ENCODE measurements at regions not wholly inside any gene's neighbourhood (a gene's known extent, or its start where the extent isn't known, plus 50 kb on each side); places are given as distances from the start of the nearest gene placed in this dataset.
A peak's percentile ranks its signal among the peaks of the same experiment; 100 is the strongest.
"Not testable (repeated sequence)": the region's sequence is repeated elsewhere in the genome, so short reads cannot be mapped to it uniquely, and the experiment has no call there.

DNA sequence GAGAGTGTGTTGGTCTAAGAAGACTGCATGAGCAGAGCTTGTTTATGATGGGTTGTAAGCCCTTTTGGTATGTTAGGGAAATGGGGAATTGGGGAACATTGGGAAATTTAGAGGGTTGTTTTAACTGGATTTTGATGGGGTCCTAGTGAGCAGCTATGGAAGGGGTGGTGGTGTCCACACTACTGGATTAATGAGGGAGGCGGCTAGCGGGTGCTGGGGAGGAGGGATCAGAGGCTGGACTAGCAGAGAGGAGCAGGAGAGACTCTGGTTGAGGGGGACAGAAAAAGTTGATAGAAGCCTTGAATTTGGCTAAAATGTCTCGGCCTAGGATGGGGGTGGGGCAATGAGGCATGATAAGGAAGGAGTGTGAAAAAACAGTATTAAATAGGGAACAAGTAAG is 1369.1 kb downstream of the UQCRFS1 start:
- DNase-seq (ENCODE audit: low read depth in 2 of 2) = no peak
- H3K4me3 ChIP-seq (replicated peaks in 1 of 2; ENCODE audit: low read depth in 2 of 2, low read length in 2 of 2) = no peak overlapping the region
- TF ChIP-seq, protein P1, sequence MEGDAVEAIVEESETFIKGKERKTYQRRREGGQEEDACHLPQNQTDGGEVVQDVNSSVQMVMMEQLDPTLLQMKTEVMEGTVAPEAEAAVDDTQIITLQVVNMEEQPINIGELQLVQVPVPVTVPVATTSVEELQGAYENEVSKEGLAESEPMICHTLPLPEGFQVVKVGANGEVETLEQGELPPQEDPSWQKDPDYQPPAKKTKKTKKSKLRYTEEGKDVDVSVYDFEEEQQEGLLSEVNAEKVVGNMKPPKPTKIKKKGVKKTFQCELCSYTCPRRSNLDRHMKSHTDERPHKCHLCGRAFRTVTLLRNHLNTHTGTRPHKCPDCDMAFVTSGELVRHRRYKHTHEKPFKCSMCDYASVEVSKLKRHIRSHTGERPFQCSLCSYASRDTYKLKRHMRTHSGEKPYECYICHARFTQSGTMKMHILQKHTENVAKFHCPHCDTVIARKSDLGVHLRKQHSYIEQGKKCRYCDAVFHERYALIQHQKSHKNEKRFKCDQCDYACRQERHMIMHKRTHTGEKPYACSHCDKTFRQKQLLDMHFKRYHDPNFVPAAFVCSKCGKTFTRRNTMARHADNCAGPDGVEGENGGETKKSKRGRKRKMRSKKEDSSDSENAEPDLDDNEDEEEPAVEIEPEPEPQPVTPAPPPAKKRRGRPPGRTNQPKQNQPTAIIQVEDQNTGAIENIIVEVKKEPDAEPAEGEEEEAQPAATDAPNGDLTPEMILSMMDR (IDR thresholded peaks at IDR 0.05; ENCODE audit: low read depth, low read length) = no peak

DNA sequence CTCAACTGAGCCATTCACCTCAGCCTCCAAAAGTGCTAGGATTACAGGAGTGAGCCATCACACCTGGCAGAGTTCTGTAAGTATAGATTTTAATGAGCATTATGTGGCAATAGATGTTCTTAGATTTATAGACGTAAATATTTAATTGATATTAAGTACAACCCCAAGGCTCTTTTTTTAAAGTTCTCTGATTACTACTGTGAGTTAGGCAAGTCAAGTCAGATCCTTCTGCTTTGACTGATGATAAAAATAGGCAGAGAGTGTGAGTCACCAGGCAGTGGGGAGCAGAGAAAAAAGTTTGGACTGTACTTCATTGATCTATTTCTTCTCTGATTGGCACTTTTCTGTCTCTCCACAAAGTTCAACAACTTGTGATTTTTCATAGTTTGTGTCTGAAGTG is 1379.9 kb downstream of the UQCRFS1 start:
- TF ChIP-seq, protein P1 (IDR thresholded peaks at IDR 0.05; ENCODE audit: low read depth, low read length) = no peak
- no peak overlapping the region for H3K4me3 ChIP-seq (replicated peaks in 1 of 2; ENCODE audit: low read depth in 2 of 2, low read length in 2 of 2)
- peak in 1 of 2 donors; percentile 7 for DNase-seq (ENCODE audit: low read depth in 2 of 2)

DNA sequence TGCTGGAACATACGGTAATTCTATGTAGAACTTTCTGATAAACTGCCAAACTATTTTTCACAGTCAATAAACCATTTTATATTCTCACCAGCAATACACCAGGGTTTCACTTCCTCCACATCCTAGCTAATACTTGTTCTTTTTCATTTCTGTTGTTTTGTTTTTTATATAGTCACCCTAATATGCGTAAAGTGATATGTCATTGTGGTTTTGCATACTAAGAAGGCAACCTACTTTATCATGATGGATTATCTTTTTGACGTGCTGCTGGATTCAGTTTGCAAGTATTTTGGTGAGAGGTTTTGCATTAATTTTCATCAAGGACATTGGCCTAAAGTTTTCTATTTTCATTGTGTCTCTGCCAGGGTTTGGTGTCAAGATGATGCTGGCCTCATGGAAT is 1384.1 kb downstream of the UQCRFS1 start:
- TF ChIP-seq, protein P1 (IDR thresholded peaks at IDR 0.05; ENCODE audit: low read depth, low read length) = no peak
- no peak for DNase-seq (ENCODE audit: low read depth in 2 of 2)
- no peak overlapping the region for H3K4me3 ChIP-seq (replicated peaks in 1 of 2; ENCODE audit: low read depth in 2 of 2, low read length in 2 of 2)

DNA sequence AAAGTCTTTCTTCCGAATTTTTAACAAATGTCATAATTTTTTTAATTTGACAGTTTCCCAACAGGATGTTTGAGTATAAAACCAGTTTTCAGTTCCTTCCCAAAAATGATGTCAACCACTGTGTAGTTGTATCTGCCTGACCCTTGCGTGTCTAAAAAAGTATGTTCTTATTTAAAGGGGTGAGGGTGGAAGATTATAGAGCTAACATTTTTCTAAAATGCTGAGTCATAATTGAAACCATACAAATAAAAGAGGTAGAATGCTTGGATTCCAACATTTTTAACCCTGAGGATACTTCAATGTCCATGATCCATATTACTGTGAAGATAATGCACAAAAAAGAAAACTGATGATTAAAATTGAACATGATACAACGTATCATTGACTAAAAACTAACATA is 1388.8 kb downstream of the UQCRFS1 start:
- TF ChIP-seq, protein P1 (IDR thresholded peaks at IDR 0.05; ENCODE audit: low read depth, low read length) = no peak
- no peak for DNase-seq (ENCODE audit: low read depth in 2 of 2)
- H3K4me3 ChIP-seq (replicated peaks in 1 of 2; ENCODE audit: low read depth in 2 of 2, low read length in 2 of 2) = no peak overlapping the region

DNA sequence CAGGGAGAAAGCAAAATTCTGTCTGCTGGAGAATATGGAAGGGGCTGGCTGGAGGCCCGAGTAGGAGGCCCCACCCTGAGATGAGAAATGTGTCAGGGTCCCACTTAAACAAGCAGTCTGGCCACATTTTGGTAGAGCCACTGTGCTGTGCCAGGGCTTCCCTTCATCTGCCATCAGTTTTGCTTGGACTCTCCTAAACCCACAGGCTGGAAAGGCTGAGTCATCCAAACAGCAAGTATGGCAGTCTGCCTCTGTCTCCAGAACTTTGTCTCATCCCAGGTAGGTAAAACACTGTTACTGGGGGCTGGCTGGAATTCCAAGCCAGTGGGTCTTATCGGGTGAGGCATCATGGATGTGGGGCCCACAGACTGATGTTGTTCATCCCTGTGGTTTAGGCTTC is 1390.6 kb downstream of the UQCRFS1 start:
- peak in 1 of 2 donors; percentile 6 for DNase-seq (ENCODE audit: low read depth in 2 of 2)
- TF ChIP-seq, protein P1 (IDR thresholded peaks at IDR 0.05; ENCODE audit: low read depth, low read length) = no peak

DNA sequence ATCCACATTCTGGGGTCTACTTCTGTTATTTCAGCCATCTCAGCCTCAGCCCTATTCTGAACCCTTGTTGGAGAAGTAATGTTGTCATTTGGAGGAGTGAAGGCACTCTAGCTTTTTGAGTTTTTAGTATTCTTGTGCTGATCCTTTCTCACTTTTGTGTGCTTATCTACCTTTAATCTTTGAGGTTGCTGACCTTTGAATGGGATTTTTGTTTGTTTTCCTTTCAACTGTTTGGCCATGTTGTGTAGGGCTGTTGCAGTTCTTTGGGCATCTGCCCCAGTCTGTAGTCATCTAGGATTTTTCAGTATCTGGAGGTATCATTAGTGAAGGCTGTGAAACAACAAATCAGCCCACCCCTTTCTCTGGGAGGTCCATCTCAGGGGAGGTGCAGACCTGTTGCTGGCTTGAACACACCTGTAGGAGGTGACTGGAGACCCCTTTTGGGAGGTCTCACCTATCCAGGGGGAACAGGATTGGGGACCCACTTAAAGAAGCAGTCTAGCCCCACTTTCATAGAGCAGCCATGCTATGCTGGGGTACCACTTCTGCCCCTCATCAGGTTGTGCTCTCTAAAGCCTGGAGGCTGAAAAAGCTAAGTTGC is 1391.4 kb downstream of the UQCRFS1 start:
- no peak overlapping the region for H3K4me3 ChIP-seq (replicated peaks in 1 of 2; ENCODE audit: low read depth in 2 of 2, low read length in 2 of 2)
- TF ChIP-seq, protein P1 (IDR thresholded peaks at IDR 0.05; ENCODE audit: low read depth, low read length) = no peak
- DNase-seq (ENCODE audit: low read depth in 2 of 2) = no peak

More for the DNA sequence above, 1390.6 kb downstream of the UQCRFS1 start:
- H3K4me3 ChIP-seq (replicated peaks in 1 of 2; ENCODE audit: low read depth in 2 of 2, low read length in 2 of 2) = no peak overlapping the region

DNA sequence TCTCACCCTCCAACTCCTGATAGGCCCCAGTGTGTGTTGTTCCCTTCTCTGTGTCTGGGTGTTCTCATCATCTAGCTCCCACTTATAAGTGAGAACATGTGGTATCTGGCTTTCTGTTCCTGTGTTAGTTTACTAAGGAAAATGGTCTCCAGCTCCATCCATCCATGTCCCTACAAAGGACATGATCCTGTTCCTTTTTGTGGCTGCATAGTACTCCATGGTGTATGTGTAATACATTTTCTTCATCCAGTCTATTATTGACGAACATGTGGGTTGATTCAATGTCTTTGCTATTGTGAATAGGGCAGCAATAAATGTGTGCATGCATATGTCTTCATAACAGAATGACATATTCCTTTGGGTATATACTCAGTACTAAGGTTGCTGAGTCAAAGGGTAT is 1397.0 kb downstream of the UQCRFS1 start:
- DNase-seq (ENCODE audit: low read depth in 2 of 2) = no peak
- TF ChIP-seq, protein P1 (IDR thresholded peaks at IDR 0.05; ENCODE audit: low read depth, low read length) = no peak
- H3K4me3 ChIP-seq (replicated peaks in 1 of 2; ENCODE audit: low read depth in 2 of 2, low read length in 2 of 2) = no peak overlapping the region

DNA sequence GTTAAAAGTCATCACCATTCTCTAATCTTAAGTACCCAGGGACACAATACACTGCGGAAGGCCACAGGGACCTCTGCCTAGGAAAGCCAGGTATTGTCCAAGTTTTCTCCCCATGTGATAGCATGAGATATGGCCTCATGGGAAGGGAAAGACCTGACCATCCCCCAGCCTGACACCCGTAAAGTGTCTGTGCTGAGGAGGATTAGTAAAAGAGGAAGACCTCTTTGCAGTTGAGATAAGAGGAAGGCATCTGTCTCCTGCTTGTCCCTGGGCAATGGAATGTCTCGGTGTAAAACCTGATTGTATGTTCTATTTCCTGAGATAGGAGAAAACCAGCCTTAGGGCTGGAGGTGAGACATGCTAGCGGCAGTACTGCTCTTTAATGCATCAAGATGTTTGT is 1398.1 kb downstream of the UQCRFS1 start:
- not testable (repeated sequence) for H3K4me3 ChIP-seq (replicated peaks in 1 of 2; ENCODE audit: low read depth in 2 of 2, low read length in 2 of 2); DNase-seq (ENCODE audit: low read depth in 2 of 2)

DNA sequence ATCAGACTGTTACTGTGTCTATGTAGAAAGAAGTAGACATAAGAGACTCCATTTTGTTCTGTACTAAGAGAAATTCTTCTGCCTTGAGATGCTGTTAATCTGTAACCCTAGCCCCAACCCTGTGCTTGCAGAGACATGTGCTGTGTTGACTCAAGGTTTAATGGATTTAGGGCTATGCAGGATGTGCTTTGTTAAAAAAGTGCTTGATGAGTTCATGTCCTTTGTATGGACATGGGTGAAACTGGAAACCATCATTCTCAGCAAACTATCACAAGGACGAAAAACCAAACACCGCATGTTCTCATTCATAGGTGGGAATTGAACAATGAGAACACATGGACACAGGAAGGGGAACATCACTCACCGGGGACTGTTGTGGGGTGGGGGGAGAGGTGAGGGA is 1398.7 kb downstream of the UQCRFS1 start:
- H3K4me3 ChIP-seq (replicated peaks in 1 of 2; ENCODE audit: low read depth in 2 of 2, low read length in 2 of 2); DNase-seq (ENCODE audit: low read depth in 2 of 2): not testable (repeated sequence)

Data from cardiac fibroblast (primary cell).